ENCODE measurements at regions not wholly inside any gene's neighbourhood (a gene's known extent, or its start where the extent isn't known, plus 50 kb on each side); places are given as distances from the start of the nearest gene placed in this dataset.

GRCh38 chr18:51957001-51957400, 383.0 kb upstream of the DCC start:
- no peak for TF ChIP-seq CTCF (IDR thresholded peaks at IDR 0.05)

GRCh38 chr18:51980101-51980500, 359.9 kb upstream of the DCC start:
- TF ChIP-seq CTCF (IDR thresholded peaks at IDR 0.05), result no peak

GRCh38 chr18:51988277-51988676, 351.7 kb upstream of the DCC start:
- no peak for TF ChIP-seq CTCF (IDR thresholded peaks at IDR 0.05)

DNA sequence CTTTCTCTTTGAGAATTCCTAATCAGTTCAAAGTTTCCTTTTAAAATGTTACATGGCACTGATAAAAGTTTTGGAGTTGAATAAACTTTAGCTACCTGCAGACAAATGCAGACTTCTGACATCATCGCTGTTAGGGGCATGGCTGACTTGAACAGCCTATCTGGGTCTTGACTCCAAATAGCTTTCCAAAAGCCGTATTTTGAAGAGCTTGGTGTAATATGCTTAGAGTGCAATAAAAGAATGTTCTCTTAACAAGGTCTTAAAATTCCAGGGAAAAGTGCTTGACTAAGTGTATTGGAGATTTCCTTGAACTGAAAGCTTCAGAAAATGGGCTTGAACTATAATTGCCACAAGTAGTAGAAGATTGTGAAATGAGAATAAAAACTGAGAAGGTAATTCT, 342.9 kb upstream of the DCC start:
- TF ChIP-seq CTCF (IDR thresholded peaks at IDR 0.05), result no peak

DNA sequence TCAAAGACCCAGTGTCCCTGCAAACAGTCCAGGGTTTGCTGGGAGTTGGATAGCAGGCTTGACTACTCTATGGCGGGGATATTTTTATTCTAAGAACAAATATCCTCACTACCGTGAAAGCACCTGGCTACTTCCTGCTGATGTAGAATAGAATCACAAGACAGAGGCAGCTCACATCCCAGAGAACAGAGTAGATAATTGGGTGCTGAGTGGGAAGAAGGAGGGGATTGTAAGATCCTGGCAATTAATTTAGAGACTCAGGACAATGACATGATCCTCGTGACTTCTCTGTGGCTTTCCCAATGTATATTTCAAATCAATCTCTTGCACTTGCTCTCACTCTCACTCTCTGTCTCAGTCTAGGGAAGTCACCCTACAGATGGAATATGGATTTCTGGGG, 341.9 kb upstream of the DCC start:
- TF ChIP-seq CTCF (IDR thresholded peaks at IDR 0.05), result no peak

DNA sequence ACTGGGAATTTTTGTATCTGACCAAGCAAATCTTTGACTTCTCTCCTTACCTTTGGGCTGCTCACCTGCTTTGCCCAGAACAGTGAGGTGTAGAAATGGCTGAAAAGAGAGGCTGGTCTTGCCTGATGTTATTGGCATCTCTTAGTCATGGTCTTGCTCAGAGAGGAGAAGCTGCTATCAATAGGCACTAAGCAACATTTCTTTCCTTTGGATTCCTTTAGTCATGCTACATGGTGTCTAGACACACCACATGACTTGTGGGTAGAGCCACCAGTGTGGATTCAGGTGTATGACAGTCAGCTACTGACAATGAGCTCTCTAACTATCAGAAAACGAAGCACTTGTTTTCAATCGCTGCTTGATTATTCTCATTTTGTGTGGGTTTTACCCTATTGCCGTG, 341.3 kb upstream of the DCC start:
- TF ChIP-seq CTCF (IDR thresholded peaks at IDR 0.05), result no peak

DNA sequence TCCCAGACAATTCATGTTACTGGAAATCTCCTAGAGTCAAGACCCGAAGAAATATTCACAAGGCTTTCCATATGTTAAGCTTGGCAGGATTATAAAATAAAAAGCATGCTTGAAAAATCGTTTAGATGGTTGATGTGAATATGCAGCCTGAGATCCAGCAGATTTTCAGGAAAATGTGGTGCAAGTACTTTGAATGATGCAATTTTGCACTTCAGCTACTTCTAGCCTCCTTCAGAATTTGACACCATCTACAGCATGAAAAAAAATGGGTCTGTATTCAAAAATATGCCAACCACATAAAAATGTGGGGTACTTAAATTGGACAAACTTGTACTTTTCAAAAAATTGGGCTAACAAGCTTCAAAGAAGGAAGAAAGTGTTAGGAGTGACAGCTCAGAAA, 340.6 kb upstream of the DCC start:
- TF ChIP-seq CTCF (IDR thresholded peaks at IDR 0.05), result no peak

GRCh38 chr18:52000435-52000834, 339.6 kb upstream of the DCC start:
- no peak for TF ChIP-seq CTCF (IDR thresholded peaks at IDR 0.05)

Data from LNCAP (cell line).